HG03558 (cell line): ENCODE measurements at regions not wholly inside any gene's neighbourhood (a gene's known extent, or its start where the extent isn't known, plus 50 kb on each side); places are given as distances from the start of the nearest gene placed in this dataset.

Experiments used
- ATAC-seq: cut with Tn5 transposase; IDR thresholded peaks from one replicate; pipeline ENCODE4 v1.9.1; 2021; ENCODE audit warnings: moderate number of reproducible peaks; ENCODE audit not compliant: unreplicated experiment; ENCODE audit errors: extremely low read depth

GRCh38 chr4:163620738-163621137 lies 126.2 kb downstream of the TMA16 start:
- no peak for ATAC-seq

GRCh38 chr4:163621821-163622220 lies 127.3 kb downstream of the TMA16 start:
- no peak for ATAC-seq

DNA sequence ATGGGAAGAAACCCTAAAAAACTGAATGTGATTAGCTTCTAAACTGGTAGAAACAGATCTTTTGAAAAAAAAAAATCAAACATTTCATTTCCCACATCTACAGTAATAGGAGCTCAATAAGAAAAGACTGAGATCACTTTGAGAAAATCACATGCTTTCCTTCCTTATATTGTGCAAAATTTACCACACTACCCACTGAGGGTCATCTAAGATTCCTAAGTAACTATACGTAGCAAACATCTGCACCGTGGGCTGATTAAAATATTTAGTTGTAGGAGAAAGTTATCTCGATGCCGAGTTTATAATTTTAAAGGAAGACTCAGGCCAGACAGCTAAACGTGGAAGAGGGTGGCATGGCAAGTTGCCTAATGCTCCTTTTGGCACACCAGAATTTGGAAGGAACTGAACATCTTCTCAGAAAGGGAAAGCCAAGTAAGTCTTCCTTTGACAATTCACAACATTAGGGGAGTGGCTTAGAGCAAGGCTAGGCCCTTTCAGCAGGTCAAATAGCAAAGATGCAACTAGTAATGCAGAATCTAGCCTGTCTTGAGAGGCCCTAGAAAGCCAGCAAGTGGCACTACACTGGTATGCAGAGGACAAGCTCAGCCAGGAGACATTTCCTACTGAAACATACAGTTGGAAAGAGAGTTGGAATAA lies 128.0 kb downstream of the TMA16 start:
- no peak for ATAC-seq

GRCh38 chr4:163623787-163624186 lies 129.3 kb downstream of the TMA16 start:
- ATAC-seq: no peak

DNA sequence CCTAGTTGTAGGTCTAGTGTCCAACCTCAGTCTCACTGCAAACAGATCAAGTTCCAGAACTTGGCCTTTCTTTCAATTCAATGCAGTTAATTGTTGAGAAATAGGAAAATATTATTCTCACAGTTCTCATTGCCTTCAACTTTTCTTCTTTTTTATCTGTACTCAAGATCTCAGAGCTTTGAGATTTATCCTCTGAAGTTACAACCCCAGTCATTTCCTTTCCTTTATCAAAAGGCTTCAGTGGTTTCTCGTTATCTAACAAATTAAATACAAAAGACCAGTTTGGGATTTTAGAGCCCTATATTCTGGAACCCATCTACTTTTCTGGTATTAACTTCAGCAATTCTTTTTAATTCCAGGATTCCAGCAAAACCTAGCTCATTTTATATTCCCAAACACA lies 130.2 kb downstream of the TMA16 start:
- ATAC-seq: no peak

DNA sequence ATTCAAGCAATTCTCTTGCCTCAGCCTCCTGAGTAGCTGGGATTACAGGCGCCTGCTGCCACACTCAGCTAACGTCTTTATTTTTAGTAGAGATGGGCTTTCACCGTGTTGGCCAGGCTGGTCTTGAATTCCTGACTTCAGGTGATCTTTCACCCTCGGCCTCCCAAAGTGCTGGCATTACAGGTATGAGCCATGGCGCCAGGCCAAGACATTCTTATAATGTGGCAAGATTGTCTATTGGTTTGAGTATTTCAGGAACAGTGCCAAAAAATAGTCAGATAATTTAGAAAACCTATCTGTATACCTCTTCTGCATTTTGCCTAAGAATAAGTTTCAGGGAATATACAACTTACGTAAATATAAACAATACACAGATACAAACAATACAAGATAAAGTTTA lies 136.8 kb downstream of the TMA16 start:
- no peak for ATAC-seq

- no peak for ATAC-seq
These were observed 144.4 kb downstream of the TMA16 start for GRCh38 chr4:163638909-163639308.

GRCh38 chr4:163649557-163650091 lies 155.1 kb downstream of the TMA16 start:
- no peak for ATAC-seq

DNA sequence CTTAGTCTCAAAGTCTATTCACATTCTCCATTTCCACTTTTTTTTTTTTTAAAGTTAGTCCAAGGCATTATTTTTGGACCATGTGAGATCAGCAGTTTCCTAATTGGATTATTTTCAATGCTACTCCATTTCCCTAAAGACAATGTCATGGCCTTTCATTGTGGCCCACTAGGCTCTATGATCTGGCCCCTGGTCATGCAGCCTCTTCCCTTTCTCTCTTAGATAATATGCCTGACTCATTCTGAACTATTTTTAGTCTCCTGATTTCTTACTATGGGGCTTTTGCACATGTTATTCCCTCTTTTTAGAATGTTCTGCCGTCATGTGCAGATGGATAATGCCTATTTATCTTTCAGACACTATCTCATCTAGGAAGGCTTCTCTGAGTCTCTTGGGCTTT lies 157.3 kb downstream of the TMA16 start:
- ATAC-seq: no peak

- ATAC-seq: no peak
These were observed 160.1 kb downstream of the TMA16 start for GRCh38 chr4:163654621-163655020.

DNA sequence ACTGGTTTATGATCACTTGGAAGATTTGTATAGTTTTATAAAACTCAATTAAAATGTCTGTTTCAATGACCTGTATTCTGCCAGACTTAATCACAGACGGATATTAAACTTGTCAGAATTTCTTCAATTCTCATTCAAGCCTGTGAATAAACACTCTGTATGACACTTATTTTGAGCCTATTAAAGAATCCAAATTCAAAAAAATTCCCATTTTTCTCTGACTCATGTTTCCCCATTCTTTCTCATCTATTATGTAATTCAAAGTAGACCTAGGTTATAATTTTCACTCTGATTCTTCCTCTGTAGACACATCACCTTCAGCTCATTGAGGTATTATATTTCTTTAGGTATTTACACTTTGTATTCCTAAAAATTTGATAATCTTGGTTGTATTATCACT lies 166.1 kb downstream of the TMA16 start:
- ATAC-seq: no peak

DNA sequence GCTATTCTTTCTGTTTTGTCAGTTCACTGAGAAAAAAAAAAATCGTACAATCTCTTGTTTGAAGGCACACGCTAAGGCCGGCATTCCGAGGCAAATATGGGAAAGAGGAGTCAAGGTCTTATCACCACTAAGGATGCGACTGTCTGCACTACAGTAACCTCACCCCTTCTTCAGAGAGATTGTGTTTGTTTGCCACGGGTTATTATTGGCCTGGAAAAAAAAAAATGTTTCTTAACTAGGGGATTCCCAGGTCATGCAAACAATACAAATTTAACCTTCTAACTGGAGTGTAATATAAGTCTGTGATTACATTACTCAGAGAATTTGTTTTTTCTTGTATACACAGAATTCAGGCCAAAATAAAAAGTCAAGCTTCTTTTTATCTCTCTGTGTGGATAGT lies 168.3 kb downstream of the TMA16 start:
- ATAC-seq: no peak

DNA sequence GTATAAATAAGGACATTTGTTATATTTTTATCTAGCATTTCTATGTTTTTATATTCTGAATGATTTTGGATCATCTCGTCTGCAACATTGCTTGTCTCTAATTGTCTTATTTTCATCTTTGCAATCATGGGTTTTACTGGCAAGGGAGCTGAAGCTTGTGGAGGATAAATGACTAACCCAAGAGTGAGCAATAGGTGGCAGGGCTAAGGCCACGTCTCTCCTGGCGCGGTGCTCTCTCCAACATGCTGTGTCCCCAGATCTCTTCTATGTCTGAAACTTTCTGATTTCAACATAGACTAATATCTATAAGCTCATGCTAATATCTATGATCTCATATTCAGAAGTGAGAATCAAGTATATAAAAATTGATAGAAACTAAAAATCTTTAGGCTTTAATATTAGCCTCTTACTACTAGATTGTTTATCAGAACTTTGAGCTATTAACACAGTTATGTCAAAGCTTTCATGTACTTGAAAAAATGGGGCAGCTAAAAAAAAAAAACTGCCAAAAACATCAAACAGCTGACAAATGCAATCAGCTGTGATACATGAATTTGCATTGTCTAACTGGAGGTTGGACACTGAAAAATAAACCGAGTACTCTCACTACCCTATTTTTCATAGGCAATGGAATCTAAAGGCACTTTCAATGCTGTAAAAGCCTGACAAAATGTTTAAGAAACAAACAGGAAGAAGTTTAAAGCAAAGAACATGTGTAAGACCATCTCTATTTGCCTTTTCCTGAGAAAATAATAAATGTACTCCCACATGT lies 169.2 kb downstream of the TMA16 start:
- ATAC-seq: peak; percentile 75

- no peak for ATAC-seq
These were observed 170.6 kb downstream of the TMA16 start for GRCh38 chr4:163665101-163665500.

DNA sequence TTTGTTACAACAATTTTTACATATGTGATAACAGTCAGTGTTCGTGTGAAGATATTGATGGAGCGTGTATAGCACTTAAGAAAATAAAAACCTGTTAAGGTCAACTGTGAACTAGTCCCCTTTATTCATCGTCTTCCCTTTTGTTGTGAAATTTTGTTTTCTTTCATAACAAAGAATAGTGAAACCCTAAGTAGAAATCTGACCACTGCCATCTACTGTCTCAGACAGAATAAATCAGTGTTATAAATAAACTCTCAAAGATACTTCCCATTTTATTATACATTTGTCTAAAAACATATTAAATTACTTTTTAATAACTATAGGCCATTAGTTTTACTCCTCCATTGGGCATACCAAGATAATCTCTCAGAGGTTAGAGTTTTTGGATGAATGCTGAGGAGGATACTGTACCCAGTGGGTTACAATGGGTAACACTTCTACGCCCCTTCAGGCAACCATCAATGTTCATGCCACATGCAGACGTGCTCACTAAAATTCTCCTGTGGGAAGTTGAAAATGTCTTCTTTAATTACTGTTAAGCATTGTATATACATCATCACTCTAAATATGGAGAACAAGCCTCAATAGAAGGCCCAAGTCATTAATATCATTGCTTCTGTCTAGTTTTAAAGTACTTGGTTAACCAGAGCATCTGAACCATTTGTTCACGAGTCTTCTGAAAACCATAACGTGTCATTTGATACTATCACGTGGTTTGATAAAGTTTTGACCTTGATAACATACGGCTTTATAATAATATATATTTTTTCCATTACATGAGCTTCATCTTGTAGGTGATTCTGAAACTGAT lies 171.2 kb downstream of the TMA16 start:
- no peak for ATAC-seq

- ATAC-seq: no peak
These were observed 171.9 kb downstream of the TMA16 start for GRCh38 chr4:163666332-163666873.

GRCh38 chr4:163672751-163673150 lies 178.3 kb downstream of the TMA16 start:
- ATAC-seq: no peak

DNA sequence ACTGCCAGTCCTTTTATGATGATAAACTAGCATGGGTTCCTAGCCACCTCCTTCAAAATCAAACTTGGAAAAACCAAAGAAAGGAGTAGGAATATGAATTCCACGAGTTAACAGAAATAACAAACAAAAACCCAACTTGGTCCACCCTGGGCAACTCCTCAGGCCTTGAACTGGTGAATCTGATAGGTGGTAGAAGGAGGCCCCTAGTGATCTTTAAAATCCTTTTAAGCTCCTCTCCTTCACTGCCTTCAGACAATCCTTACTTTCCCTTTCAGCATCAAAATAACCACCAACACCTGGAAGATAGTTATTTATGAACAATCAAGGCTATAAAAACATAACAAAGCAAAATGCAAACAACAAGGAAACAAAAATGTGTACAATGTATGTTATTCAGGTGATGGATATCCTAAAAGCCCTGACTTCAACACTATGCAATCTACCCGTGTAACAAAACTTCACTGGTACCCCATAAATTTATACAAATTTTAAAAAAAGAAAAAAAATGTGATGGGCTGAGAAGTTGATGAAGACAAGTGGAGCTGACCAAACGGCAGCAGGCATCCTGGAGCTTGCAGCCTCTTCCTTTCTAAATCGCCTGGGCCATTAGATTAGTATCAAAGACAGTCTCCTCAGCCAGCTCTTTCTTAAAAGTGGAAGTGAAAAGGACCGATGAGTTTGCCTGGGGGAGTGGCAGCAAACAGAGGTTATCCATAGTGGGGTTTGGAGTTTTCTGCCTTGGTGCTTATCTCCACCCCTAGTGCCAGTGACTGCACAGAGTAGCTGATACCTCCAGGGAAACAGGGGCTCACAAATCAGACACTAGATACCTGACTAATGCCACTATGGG lies 179.6 kb downstream of the TMA16 start:
- no peak for ATAC-seq

DNA sequence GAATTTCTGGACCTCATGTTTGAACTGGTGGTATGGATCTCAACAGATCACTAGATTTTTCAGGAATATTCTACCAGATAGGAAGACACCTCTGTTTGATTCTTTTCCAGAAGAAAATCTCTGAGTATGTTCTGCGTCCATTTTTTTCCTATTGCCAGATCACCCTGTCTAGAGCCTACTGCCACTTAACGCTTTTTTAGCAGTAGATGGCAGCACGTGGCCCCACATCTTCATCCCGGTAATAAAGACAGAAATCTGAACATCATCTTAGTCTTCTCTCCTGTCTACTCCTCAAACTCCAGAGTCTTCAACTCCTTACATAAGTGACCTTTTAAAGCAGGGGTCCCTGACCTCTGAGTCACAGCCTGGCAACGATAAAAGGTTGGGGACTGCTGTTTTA lies 184.7 kb downstream of the TMA16 start:
- no peak for ATAC-seq
